ENCODE measurements at regions not wholly inside any gene's neighbourhood (a gene's known extent, or its start where the extent isn't known, plus 50 kb on each side); places are given as distances from the start of the nearest gene placed in this dataset.

DNA sequence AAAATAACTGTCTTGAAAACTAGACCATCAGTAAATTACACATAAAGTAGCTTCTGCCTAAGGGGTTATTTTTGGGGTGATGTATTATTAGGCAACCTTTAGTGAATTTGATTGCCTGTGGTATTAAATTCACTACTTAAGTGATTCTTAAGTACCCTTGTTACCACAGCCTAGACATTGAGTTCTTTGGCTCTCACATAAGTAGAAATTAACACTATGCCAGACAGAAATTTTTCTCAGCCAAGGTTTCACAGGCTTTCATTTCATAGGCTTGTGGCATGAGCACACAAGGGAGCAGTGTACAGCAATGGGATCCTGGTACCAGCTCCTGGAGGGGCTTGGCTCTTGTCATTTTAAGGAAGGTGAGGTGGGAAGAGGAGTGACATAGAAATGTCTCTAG is 218.5 kb downstream of the AASDHPPT start:
- TF ChIP-seq POLR2A (IDR thresholded peaks at IDR 0.05), result no peak
- TF ChIP-seq, protein P1, sequence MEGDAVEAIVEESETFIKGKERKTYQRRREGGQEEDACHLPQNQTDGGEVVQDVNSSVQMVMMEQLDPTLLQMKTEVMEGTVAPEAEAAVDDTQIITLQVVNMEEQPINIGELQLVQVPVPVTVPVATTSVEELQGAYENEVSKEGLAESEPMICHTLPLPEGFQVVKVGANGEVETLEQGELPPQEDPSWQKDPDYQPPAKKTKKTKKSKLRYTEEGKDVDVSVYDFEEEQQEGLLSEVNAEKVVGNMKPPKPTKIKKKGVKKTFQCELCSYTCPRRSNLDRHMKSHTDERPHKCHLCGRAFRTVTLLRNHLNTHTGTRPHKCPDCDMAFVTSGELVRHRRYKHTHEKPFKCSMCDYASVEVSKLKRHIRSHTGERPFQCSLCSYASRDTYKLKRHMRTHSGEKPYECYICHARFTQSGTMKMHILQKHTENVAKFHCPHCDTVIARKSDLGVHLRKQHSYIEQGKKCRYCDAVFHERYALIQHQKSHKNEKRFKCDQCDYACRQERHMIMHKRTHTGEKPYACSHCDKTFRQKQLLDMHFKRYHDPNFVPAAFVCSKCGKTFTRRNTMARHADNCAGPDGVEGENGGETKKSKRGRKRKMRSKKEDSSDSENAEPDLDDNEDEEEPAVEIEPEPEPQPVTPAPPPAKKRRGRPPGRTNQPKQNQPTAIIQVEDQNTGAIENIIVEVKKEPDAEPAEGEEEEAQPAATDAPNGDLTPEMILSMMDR (IDR thresholded peaks at IDR 0.05), result no peak

All from adrenal gland (tissue), 5 donors.